Ishikawa (cell line): ENCODE measurements at regions not wholly inside any gene's neighbourhood (a gene's known extent, or its start where the extent isn't known, plus 50 kb on each side); places are given as distances from the start of the nearest gene placed in this dataset.

Experiments used
- CEBPB ChIP-seq: IDR thresholded peaks from 2 replicates; pipeline ENCODE4 v1.6.1; 2012
- CREB1 ChIP-seq: IDR thresholded peaks from 2 replicates; pipeline ENCODE4 v1.6.1; 2012; ENCODE audit warnings: low read depth
- EGR1 ChIP-seq: IDR thresholded peaks from 2 replicates; pipeline ENCODE4 v1.6.1; 2012
- EP300 ChIP-seq: IDR thresholded peaks from 2 replicates; pipeline ENCODE4 v1.6.1; 2012; ENCODE audit warnings: borderline replicate concordance
- FOXM1 ChIP-seq: IDR thresholded peaks from 2 replicates; pipeline ENCODE4 v1.6.1; 2012; ENCODE audit warnings: low read depth, borderline replicate concordance
- NFIC ChIP-seq: IDR thresholded peaks from 2 replicates; pipeline ENCODE4 v1.6.1; 2012
- RAD21 ChIP-seq: IDR thresholded peaks from 2 replicates; pipeline ENCODE4 v1.6.1; 2012; ENCODE audit warnings: low read depth
- TAF1 ChIP-seq: IDR thresholded peaks from 2 replicates; pipeline ENCODE4 v1.6.1; 2012; ENCODE audit warnings: low read depth, mild to moderate bottlenecking
- TCF12 ChIP-seq: IDR thresholded peaks from 2 replicates; pipeline ENCODE4 v1.6.1; 2012; ENCODE audit warnings: low read depth
- TEAD4 ChIP-seq: IDR thresholded peaks from 2 replicates; pipeline ENCODE4 v1.6.1; 2012
- YY1 ChIP-seq: IDR thresholded peaks from 2 replicates; pipeline ENCODE4 v1.6.1; 2012; ENCODE audit warnings: low read depth
- ZBTB7A ChIP-seq: IDR thresholded peaks from 2 replicates; pipeline ENCODE4 v1.6.1; 2012; ENCODE audit warnings: low read depth
- TF ChIP-seq, protein P1 (sequence below): IDR thresholded peaks from 2 replicates; pipeline ENCODE4 v1.6.1; 2012
- TF ChIP-seq, protein P2 (sequence below): IDR thresholded peaks from 2 replicates; pipeline ENCODE4 v1.6.1; 2012
- TF ChIP-seq, protein P3 (sequence below): IDR thresholded peaks from 2 replicates; pipeline ENCODE4 v1.6.1; 2012; ENCODE audit warnings: low read depth, mild to moderate bottlenecking

DNA sequence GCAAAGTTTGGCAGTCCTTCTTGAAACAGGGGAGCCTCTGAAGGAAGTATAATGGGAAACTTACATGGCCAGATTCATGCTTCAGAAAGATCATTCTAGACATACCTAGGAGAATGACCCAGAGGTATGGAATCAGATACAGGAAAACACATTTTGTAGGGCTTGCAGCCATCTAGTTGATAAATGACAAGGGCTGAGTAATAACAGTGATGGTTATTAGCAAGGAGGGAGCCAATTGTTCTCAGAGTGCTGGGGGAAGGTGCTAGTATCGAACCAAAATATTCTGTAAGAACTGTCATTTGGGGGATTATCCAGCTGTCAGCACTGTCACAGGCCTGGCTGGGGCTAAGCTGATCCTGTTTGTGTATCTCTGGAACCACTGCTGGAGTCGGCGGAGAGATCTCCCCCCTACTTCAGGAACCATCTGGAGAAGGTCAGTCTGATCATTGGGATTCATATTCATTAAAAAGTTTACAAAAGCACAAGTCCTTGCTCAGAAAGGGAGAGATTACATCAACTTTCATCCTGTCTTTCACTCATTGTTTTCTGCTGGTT lies 113.8 kb upstream of the THSD7B start:
- TF ChIP-seq EP300 (no peak), FOXM1 (no peak), RAD21 (no peak), TAF1 (no peak), CREB1 (no peak), TCF12 (no peak), CEBPB (no peak), TEAD4 (no peak), ZBTB7A (no peak), NFIC (no peak), EGR1 (no peak), YY1 (no peak)
- TF ChIP-seq, protein P1, sequence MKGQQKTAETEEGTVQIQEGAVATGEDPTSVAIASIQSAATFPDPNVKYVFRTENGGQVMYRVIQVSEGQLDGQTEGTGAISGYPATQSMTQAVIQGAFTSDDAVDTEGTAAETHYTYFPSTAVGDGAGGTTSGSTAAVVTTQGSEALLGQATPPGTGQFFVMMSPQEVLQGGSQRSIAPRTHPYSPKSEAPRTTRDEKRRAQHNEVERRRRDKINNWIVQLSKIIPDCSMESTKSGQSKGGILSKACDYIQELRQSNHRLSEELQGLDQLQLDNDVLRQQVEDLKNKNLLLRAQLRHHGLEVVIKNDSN: no peak
- TF ChIP-seq, protein P2, sequence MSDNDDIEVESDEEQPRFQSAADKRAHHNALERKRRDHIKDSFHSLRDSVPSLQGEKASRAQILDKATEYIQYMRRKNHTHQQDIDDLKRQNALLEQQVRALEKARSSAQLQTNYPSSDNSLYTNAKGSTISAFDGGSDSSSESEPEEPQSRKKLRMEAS: no peak
- TF ChIP-seq, protein P3, sequence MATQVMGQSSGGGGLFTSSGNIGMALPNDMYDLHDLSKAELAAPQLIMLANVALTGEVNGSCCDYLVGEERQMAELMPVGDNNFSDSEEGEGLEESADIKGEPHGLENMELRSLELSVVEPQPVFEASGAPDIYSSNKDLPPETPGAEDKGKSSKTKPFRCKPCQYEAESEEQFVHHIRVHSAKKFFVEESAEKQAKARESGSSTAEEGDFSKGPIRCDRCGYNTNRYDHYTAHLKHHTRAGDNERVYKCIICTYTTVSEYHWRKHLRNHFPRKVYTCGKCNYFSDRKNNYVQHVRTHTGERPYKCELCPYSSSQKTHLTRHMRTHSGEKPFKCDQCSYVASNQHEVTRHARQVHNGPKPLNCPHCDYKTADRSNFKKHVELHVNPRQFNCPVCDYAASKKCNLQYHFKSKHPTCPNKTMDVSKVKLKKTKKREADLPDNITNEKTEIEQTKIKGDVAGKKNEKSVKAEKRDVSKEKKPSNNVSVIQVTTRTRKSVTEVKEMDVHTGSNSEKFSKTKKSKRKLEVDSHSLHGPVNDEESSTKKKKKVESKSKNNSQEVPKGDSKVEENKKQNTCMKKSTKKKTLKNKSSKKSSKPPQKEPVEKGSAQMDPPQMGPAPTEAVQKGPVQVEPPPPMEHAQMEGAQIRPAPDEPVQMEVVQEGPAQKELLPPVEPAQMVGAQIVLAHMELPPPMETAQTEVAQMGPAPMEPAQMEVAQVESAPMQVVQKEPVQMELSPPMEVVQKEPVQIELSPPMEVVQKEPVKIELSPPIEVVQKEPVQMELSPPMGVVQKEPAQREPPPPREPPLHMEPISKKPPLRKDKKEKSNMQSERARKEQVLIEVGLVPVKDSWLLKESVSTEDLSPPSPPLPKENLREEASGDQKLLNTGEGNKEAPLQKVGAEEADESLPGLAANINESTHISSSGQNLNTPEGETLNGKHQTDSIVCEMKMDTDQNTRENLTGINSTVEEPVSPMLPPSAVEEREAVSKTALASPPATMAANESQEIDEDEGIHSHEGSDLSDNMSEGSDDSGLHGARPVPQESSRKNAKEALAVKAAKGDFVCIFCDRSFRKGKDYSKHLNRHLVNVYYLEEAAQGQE: no peak

DNA sequence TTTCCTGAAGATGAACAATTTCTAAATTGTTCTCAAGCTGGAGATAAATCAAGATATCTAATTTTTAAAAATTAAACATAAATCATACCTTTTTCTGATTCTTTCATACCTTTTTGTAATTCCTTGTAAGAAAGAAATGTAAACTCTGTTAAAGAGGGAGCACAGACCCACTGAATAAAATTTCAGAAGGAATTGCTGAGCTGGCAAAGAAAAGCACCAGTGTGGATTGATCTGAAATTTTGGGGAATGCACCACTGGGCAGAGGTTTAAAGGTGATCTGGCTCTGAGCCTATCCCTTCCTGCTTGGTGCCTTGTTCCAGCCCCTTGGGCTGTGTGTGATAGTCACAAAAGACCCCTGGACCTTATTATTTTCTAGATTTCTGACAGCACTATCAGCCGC lies 118.3 kb upstream of the THSD7B start:
- TF ChIP-seq RAD21 (no peak), YY1 (no peak), NFIC (no peak), TCF12 (no peak), TAF1 (no peak), ZBTB7A (no peak)
- TF ChIP-seq, protein P2: no peak
- TF ChIP-seq, protein P1: no peak

DNA sequence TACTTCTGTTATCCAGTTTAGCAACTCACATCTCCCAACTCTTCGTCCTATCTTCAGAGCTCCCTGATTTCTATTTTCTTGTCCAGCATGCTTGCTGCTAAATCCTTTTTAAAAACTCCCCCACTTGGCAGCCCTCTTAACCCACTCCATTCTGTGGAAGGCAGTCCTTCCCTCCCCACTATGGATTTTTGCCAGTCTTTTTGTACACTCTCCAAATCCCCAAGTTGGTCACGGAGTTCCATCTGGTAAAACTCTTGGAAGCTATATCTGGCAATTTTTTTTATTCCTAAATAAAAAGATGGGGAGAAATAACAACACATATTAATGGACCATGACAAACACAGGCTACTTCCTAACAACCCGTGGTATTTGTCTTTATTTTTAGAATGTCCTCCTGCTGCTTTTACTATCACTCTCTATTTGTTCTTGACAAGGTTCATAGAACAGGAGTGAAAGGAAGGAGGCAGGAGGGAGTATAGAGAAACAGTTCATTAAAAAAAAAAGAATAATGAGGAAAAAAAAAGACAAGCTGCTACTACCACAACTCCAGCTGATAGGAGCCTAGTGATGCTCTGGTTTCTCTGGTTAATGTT lies 120.0 kb upstream of the THSD7B start:
- TF ChIP-seq, protein P2: no peak
- no peak for TF ChIP-seq EP300
- no peak for TF ChIP-seq FOXM1
- no peak for TF ChIP-seq TEAD4
- no peak for TF ChIP-seq TCF12

DNA sequence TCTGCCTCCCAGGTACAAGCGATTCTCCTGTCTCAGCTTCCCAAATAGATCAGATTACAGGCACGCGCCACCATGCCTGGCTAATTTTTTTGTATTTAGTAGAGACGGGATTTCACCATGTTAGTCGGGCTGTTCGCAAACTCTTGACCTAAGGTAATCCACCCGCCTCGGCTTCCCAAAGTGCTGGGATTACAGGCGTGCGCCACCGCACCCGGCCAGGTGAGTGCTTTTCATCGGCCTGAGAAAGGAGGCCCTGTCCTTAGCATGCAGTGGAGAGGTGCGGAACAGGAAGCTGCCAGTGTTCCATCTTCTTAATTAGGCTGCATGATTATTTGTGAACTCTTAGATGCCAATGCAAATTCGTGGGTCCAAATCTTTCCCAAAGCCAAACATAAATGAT lies 125.7 kb upstream of the THSD7B start:
- TF ChIP-seq, protein P3: no peak
- TF ChIP-seq, protein P1: no peak
- TF ChIP-seq RAD21 (no peak), CEBPB (no peak), ZBTB7A (no peak)
- TF ChIP-seq, protein P2: no peak

DNA sequence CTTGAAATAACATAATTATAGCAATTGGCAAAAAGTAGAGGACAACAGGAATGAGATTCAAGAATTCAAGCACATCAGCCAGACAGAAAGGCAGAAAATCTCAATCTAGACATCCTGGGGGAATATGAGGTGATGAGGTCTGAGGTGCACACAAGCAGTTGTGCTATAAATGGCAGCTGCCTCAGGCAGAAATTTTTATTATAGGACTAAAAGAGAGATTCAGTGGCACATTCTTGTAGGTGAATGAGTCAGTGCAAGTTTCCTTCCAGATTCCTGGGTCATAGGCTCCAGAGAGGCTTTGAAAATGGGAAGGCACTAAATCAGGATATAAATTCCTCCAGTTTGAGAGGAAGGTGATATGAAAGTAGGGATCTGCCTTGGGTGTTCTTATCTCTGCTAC lies 127.2 kb upstream of the THSD7B start:
- TF ChIP-seq TEAD4 (no peak), EGR1 (no peak), CEBPB (no peak), ZBTB7A (no peak), NFIC (no peak)

DNA sequence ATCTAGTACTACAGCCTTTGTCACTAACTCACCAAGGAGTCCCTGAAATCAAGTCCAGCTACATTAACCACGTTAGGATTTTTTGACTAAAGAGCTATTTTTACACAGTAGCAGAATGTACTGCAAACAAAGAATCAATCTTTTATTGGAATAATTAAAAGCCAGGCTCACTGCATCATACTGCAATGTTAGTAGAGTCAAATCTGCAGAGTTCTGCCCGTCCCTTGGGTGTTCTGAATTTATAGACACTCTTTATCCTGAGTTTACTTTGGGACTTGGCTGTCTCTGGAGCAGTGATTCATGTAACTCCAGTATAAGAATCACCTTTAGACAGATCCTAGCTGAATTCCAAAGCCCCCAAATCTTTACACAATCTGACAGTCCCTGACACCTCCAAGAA lies 127.9 kb upstream of the THSD7B start:
- TF ChIP-seq FOXM1: no peak
- no peak for TF ChIP-seq EP300
- TF ChIP-seq, protein P2: no peak
- no peak for TF ChIP-seq CREB1
- no peak for TF ChIP-seq ZBTB7A
- TF ChIP-seq TCF12: no peak
- TF ChIP-seq, protein P3: no peak
- TF ChIP-seq RAD21: no peak
- TF ChIP-seq NFIC: no peak
- no peak for TF ChIP-seq EGR1
- TF ChIP-seq, protein P1: no peak
- no peak for TF ChIP-seq CEBPB
- no peak for TF ChIP-seq YY1
- TF ChIP-seq TEAD4: no peak
- no peak for TF ChIP-seq TAF1
